WI38 (cell line): ENCODE measurements at regions not wholly inside any gene's neighbourhood (a gene's known extent, or its start where the extent isn't known, plus 50 kb on each side); places are given as distances from the start of the nearest gene placed in this dataset.

ENCODE experiments used
- H3K4me3 ChIP-seq: 2 replicates; pipeline ENCODE4 v1.5.1; 2011; ENCODE audit warnings: low read depth, mild to moderate bottlenecking, control low read depth, low read length
- CTCF ChIP-seq: IDR thresholded peaks from 2 replicates; pipeline ENCODE4 v1.5.1; 2012; ENCODE audit warnings: low read depth, mild to moderate bottlenecking, control low read depth, low read length

GRCh38 chr4:14234307-14234706, 606.8 kb upstream of the BOD1L1 start:
- H3K4me3 ChIP-seq = no peak overlapping the region
- TF ChIP-seq CTCF = no peak

GRCh38 chr4:14236359-14236758, 608.8 kb upstream of the BOD1L1 start:
- TF ChIP-seq CTCF = no peak

GRCh38 chr4:14237911-14238310, 610.4 kb upstream of the BOD1L1 start:
- no peak overlapping the region for H3K4me3 ChIP-seq
- no peak for TF ChIP-seq CTCF

More at GRCh38 chr4:14236359-14236758, 608.8 kb upstream of the BOD1L1 start:
- no peak overlapping the region for H3K4me3 ChIP-seq

- TF ChIP-seq CTCF = no peak
- H3K4me3 ChIP-seq = no peak overlapping the region
Observed at GRCh38 chr4:14241574-14241973, 614.0 kb upstream of the BOD1L1 start.

- no peak overlapping the region for H3K4me3 ChIP-seq
- TF ChIP-seq CTCF = no peak
Observed at GRCh38 chr4:14247767-14248166, 620.2 kb upstream of the BOD1L1 start.

- no peak for TF ChIP-seq CTCF
- no peak overlapping the region for H3K4me3 ChIP-seq
Observed at GRCh38 chr4:14249226-14249625, 621.7 kb upstream of the BOD1L1 start.

- H3K4me3 ChIP-seq = no peak overlapping the region
- TF ChIP-seq CTCF = peak; percentile 51
Observed at GRCh38 chr4:14254252-14254651, 626.7 kb upstream of the BOD1L1 start.
